ENCODE measurements at regions not wholly inside any gene's neighbourhood (a gene's known extent, or its start where the extent isn't known, plus 50 kb on each side); places are given as distances from the start of the nearest gene placed in this dataset.
"Not testable (repeated sequence)": the region's sequence is repeated elsewhere in the genome, so short reads cannot be mapped to it uniquely, and the experiment has no call there.

DNA sequence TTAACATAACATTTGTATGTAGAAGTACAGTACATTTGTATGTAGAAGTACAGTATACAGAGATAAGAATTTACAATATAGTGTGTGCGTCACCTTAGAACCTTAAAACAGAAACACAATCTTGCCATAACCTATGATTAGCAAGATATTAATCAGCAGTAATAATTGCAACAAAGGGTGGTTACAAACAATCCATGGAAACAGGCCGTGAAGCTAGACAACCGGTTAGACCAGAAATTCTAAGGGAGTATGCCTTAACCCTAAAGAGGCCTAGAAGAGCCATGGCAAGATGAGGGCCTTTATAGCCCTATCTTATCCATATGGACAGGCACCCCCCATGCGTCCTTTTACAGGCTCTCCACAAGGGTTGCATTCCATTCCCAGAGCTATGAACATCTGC, 605.9 kb downstream of the KCNT2 start:
- DNase-seq (ENCODE audit: low read depth): not testable (repeated sequence)

DNA sequence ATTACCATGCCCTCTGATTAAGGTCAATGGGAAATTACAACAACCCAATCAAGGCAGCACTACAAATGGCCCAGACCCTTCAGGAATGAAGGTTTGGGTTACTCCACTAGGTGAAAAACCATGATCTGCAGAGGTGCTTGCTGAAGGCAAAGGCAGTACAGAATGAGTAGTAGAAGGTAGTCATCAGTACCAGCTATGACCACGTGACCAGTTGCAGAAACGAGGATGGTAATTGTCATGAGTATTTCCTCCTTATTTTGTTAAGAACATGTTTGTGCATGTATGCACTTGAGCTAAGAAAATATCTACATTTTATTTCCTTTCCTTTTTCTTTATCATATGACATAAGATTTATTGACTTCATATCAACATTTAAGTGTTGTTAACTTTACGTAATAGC, 607.1 kb downstream of the KCNT2 start:
- DNase-seq (ENCODE audit: low read depth): no peak

DNA sequence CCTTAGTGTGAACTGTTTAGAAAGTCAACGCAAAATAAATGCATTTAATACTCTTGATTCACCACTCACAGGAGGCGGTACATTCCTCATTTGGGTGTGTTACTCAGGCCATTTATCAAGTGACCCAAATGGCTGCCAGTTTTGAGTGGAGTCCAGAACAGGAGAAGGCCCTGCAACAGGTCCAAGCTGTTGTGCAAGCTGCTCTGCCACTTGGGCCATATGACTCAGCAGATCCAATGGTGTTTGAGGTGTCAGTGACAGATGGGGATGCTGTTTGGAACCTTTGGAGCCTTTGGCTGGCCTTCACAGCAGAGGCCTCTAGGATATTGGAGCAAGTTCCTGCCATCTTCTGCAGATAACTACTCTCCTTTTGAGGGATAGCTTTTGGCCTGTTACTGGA, 609.2 kb downstream of the KCNT2 start:
- DNase-seq (ENCODE audit: low read depth): no peak

DNA sequence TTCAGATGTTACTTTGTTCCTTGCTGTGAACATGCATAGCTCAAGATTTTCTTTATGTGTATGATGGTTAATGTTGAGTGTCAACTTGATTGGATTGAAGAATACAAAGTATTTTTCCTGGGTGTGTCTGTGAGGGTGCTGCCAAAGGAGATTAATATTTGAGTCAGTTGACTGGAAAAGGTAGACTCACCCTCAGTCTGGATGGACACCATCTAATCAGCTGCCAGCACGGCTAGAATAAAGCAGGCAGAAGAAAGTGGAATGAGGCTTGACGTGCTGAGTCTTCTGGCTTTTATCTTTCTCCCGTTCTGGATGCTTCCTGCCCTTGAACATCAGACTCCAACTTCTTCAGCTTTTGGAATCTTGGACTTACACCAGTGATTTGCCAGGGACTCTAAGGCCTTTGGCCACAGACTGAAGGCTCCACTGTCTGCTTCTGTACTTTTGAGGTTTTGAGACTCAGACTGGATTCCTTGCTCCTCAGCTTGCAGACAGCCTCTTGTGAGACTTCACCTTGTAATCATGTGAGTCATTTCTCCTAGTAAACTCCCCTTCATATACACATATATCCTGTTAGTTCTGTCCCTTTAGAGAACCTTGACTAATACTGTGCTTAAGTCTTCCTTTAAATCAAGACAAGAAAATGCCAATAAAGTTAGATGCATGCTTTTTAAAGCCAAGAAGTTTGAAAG, 626.6 kb downstream of the KCNT2 start:
- DNase-seq (ENCODE audit: low read depth): peak; percentile 36

DNA sequence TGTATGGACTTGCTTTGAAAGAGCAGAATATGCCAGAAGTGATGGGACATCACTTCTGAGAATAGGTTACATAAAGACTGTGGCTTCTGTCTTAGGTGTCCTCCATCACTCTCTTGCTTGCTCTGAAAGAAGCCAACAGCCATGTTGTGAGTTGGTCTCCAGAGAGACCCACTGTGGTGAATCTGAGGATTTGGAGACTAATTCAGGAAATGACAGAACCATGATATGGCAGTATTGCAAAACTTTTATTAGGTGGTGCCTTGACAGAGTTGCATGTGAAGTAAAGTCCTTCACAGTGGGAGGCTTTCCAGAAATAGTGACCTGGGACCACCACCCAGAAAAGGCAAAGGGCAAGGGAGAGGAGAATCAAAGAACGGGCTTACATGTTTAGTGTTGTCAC, 628.6 kb downstream of the KCNT2 start:
- no peak for DNase-seq (ENCODE audit: low read depth)

DNA sequence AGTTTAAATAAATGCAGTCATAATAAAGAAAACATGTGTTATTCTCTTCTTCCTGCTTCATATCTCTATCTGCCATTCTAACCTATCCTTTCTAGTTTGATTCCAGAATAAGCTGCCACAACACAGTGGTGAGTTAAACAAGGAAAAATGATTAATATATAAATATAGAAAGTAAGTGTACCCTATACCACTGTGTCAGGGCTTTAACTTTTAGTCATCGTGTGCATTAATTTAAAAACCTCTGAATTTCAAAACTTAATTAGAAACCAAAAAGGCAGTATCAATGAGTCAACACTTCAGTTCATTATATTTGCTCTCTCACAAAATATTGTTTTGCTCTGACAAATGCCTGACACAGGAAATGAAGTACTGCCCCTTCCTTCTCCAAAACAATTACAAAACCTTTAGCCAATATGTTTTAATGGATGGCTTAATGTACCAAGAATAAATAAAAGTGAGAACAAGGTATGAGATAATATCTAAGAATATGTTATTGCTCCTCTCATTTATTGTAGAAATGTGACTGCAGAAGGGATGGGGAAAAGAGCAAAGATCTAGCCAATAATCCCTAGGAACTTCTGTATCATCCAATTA, 634.8 kb downstream of the KCNT2 start:
- no peak for DNase-seq (ENCODE audit: low read depth)

DNA sequence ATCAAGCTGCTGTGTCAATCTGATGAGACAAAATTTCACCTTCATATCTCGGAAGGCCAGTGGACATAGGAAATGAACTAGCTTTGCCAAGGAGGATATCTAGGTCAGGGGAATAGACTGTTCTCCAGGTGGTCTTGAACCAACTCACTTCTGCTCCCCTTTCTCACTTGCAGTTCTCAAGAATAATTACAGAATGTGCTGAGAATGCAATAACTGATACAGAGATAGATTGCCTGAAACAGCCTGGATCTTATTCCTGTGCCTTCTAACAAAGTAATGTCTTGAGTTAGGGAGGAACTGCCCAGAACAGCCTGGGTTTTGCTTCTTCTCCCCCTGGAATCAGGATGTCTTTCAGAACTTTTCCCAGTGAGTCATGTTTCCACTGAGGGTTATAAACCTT, 636.7 kb downstream of the KCNT2 start:
- DNase-seq (ENCODE audit: low read depth): no peak

DNA sequence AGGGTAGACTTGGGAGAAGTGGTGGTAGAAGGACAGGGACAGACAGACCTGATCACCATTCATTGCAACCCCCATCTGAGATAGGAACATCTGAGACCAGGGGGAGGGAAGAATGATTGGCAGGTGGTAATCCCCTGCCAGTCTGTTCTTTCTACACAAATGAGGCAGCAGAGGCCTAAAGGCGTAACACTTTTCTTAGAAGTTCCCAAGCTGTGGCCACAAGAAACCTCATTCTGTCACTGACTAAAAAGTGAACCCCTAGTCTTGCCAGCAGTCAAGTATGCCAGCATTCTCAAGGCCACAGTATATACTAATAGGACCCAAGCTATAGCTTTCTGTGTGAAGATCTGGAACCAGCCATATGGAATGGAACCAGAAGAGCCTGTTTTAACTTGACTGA, 638.0 kb downstream of the KCNT2 start:
- no peak for DNase-seq (ENCODE audit: low read depth)

DNA sequence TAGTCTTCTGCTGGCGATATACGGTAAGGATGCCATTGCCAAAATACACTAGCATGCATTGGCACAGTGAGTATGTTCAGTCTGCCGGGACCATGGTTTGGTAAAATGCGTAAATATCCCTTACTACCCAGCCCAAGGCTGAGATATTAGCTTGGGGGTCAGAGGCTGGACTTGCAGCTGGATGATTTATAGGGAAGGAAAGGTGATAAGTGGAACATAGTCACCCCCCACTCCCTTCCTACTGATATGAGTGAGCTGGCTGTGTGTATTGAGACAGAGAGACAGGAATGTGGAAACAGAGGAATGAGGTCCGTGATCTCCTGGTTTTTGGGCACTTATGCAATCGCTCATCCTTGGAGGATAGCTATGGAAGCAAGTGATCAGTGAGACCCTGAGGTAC, 642.8 kb downstream of the KCNT2 start:
- DNase-seq (ENCODE audit: low read depth): no peak

DNA sequence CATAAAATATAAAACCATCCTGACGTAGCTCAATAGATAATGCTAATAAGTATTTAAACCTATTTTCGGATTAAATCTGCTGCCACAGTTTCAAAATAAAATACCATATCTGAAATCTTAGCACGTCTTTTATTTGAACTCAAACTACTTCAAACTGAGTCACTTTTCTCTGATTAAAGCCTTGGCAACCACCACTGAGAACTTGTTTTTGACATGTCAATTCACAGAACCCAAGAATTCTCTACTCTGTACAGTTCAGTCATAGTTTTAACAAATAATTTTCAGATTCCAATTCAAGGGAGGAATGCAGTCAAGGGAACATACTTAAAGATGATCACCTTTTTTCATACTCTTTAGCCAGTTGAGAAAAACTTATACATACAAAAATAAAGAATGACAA, 643.2 kb downstream of the KCNT2 start:
- DNase-seq (ENCODE audit: low read depth): no peak

DNA sequence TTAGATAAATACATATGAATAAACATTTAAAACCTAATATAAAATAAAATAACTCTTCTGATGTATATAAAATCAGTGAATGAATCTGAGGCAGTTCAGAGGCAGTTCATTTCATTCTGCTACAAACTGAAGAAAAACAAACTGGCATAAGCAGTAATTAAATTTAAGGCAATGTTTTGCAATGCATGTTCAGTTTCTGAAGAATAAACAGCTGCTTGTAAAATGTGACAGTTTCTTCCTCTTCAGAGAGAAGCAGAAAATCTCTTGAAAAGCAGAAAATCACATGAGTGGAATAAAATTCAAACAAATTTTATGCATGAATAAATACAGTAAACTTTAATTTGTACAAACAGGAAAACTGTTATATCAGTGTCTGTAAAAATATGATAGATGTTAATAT, 643.7 kb downstream of the KCNT2 start:
- DNase-seq (ENCODE audit: low read depth): no peak

DNA sequence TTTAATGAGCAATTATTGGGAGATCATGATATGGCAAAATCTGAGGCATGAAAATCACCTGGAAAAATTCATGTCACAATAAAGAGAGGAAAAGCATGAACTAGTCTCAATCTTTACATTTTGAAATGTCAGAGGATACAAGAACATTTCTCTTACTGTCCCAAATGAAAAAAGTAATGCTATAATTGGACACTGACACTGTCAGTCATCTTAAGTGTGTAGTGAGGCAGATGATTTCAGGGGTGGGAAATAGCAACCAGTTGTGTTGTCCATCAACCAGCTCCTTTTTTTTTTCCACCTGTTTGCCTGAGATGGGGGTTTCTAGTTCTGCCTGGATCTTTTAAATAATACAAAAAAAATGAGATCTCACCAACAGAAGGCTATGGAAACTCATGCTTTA, 646.2 kb downstream of the KCNT2 start:
- no peak for DNase-seq (ENCODE audit: low read depth)

DNA sequence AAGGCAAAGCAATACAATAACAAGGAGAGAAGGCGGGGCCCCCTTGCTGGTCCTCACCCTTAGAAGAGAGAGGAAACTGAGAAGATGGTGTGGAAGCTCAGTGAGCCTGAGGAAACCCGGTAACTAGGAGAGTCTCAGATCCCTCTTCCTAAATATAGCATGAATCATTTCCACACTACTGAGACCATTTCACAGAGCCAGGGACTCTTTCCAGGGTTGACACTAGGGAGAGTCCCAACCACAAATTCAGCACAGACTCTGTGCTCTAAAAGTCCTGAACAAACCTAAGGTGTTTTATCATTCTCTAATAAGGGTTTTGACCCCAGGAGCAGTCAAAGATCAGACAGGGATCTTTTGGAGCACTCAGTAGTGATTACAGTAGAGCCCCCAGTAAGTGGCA, 647.7 kb downstream of the KCNT2 start:
- no peak for DNase-seq (ENCODE audit: low read depth)

DNA sequence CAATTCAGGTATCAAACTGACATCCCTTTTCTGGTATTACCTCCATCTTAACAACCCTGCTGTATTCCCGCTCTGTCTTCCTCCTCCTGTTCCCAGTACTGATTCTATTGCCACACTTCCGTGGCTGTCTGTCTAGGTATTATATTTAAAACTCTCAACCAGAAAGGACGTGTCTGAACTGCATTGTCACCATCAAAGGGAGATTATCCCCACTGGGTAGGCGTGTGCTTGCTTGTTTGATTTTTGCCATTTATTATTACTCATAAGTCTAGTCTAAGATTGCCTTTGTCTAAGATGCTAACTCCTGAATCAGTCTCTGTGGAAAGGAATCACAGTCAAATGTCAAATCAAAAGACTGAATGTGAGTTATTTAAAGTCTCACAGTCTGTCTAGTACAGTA, 650.1 kb downstream of the KCNT2 start:
- DNase-seq (ENCODE audit: low read depth): no peak

DNA sequence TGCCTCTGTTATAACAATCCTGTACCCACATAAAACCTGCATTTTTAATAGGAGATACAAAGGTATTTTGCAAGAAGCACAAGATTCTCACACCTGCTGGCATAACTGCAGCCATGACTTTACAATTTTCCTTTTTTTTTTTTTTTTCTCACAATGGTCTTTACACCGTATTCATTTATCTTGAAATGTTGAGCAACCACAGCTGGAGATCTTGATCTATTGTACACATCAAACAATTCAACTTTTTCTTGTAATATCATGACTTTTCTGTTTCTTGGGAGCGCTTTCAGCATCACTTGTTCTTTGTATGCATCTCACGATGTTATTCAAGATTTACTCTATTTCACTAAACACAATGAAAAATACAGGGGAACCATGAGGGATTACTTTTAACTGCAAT, 651.4 kb downstream of the KCNT2 start:
- DNase-seq (ENCODE audit: low read depth): no peak

DNA sequence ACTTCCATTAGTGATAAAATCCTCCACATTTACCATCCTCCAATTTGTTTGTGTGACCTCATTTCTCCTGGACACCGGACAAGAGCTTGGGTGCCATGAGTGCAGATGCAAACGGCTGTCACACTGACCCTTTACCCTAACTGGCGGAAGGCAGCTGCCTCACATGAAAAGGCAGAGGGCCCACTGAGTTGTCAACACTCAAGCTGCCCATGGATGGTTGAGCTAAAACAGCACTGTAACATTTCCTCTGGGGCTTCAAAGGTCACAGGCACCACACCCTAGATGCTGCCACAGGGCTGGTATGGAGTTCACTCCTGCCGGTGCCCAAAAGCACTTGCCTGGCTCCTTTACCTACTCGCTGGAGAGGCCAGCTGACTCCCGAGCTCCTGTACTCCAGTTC, 653.4 kb downstream of the KCNT2 start:
- DNase-seq (ENCODE audit: low read depth): no peak

DNA sequence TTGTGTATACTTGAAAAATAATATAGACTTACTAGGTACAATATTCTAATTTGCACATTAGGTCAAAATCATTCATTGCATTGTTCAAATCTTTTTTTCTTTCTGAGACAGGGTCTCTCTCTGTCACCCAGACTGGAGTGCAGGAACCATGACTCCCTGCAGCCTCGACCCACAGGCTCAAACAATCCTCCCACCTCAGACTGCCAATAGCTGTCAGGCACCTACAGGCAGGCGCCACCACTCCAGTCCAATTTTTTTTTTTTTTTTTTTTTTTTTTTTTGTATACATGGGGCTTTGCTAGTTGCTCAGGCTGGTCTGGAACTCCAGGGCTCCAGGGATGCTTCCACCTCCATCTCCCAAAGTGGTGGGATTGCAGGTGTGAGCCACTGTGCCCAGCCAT, 656.9 kb downstream of the KCNT2 start:
- DNase-seq (ENCODE audit: low read depth): no peak

DNA sequence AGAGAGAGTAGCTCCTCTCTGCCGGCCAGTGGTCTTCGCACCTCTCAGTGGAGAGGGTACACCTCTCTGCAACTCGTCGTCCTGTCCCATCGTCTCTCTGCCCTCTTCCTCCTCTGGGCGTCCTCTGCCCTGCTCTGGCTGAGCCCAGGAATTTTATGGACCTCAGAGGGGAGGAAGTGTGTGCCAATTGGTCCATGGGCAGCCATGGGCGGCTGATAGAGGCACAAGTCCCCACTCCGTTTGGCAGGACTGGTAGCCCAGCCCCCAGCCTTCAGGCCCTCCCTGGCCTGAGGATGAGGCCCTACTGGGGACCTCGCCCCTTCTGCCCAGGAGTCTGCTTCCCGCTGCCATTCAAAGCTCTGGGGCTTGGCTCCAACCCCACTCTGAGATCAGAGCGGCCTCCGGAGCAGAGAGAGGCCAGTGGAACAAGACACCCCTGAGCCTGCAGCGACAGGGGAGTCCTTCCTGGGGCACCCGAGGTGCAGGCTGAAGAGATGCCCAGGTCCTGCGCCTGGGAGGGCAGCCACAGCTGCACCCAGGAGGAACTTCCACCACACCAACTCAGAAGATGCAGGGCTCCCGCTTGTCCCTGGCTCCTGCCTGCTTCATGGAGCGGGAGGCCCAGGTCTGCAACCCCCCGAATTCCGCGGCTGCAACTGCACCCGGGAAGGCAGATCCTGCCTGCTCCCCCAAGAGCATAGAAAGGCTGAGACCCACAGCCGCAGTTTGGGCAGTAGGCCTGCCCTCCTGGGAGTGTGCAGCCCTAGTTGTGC, 659.9 kb downstream of the KCNT2 start:
- DNase-seq (ENCODE audit: low read depth): no peak

DNA sequence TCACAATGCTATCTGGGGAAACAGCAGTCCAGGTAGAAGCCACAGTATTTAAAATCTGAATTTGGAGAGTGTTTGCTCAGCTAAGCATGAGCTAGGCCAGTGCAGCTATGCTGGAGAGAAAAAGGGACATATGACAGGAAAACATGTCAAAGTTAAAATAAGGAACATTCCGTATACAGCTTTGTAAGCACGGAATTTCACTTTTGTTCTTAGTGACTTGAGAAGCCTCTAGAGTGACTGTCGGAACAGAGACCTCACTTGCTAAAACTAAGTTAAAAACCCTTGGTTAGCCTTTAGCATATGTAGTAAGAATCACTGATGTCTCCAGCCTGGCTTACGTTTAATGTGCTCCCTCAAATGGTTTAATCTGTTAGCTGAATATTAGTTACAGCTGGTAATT, 661.7 kb downstream of the KCNT2 start:
- no peak for DNase-seq (ENCODE audit: low read depth)

DNA sequence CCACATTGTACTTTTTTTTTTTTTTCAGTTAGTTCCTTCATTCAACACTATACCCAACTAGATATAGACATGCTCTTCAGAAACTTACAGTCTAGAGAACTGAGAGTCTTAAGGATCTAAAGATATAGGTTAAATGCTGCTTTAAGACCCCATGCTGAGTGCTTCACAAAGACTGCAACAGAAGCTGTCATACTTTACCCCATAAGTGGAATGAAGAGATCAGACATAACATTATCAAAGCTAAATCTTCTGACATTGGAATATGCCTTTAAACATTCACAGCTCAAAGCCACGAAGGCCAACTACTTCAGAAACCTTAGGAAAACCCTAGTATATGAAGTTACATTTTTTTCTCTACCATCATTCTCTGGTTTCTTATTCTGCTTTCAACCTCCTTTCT, 666.4 kb downstream of the KCNT2 start:
- DNase-seq (ENCODE audit: low read depth): no peak

DNA sequence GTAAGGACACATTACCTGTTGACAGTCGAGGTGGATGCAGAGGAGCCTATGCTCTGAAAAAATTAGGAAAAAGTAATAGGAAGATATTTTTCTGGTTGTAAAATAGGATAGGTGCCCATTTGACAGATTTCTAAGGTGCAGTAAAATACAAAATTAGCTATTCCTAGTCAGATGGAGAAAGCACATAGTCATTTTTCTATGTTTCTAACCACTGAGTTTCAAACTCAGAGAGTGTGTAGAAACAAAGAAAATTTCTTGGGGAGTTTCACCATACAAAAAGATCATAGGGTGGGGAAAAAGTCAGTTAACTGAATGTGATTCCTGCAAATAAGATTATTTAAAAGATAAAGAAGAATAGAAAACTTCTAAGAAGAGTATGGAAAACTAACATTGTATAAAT, 666.9 kb downstream of the KCNT2 start:
- DNase-seq (ENCODE audit: low read depth): no peak

DNA sequence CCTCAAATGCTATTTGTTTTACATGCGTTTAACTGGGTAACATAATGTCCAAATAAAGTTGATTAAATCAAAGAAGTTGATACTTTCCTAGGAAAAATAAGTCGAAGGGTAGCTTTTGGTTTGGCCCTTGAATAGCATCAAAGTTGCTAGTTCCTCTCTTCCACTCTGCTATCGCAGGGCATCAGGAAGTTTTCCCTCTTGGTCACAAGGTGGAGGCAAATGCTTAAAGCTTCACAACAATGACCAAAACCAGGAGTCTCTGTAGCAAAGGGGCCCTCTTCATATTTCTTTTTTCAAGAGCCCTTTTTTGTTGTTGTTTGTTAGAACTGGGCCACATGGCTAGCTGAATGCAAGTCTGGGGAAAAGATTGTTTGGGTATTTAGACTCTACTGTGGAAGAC, 668.4 kb downstream of the KCNT2 start:
- DNase-seq (ENCODE audit: low read depth): no peak

DNA sequence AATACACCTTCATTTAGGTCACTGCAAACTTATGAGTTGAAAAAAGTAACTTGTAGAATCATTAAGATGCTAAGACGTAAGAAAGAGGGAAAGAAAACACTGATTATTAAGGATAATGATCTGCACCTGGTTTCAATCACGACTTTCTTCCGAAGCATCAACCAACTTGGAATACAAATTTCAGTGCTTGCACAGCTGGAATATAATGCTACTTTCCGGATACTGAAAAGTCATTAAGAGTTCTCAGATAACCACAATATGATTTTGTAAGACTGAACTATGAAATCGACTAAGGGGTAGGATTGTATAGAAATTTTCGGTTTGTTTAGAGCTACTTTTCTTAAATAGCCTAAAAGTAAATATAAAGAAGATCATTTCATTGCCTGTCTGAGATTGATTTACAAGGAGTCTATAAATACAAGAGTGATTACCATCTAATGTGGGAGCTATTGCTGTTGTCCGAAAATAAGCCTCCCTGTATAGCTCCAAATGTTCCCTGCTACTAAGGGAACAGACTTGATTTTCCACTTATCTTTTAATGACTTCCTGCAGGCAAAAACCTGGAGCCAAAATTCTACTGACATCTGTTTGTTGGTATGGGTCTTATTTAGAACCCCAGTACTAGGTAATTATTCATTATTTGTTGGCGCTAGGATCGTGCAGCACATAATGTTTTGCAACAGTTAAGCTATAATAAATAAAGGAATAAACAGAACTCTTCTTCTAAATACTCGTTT, 673.3 kb downstream of the KCNT2 start:
- DNase-seq (ENCODE audit: low read depth): no peak
